Spleen (tissue), 11 donors: ENCODE measurements at regions not wholly inside any gene's neighbourhood (a gene's known extent, or its start where the extent isn't known, plus 50 kb on each side); places are given as distances from the start of the nearest gene placed in this dataset.
"Not testable (repeated sequence)": the region's sequence is repeated elsewhere in the genome, so short reads cannot be mapped to it uniquely, and the experiment has no call there.

Source experiments
- DNase-seq: peaks from one replicate; pipeline ENCODE4 v3.0.0-alpha.2; 2020
- H3K27ac ChIP-seq, 8 donors: fragments of 200-600 bp; sonication (generic) in 7 of 8; 1 replicate in 4 of 8; 2 replicates in 4 of 8; pipeline versions ENCODE4 v1.5.0 to v1.8.0; 2016 to 2021; ENCODE audit warnings: inconsistent platforms in 4 of 8, mild to moderate bottlenecking in 4 of 8, moderate library complexity in 1 of 8
- H3K27me3 ChIP-seq, 7 donors: fragments of 200-600 bp; sonication (generic) in 6 of 7; replicated peaks in 1 of 7; 1 replicate in 4 of 7; 2 replicates in 3 of 7; pipeline versions ENCODE4 v1.5.0 to v1.8.0; 2016 to 2021; ENCODE audit warnings: inconsistent platforms in 3 of 7, mild to moderate bottlenecking in 1 of 7
- H3K36me3 ChIP-seq, 6 donors: fragments of 200-600 bp; sonication (generic) in 5 of 6; 1 replicate in 4 of 6; 2 replicates in 2 of 6; pipeline versions ENCODE4 v1.5.0 to v1.8.0; 2016 to 2021; ENCODE audit warnings: inconsistent platforms in 2 of 6
- H3K4me1 ChIP-seq, 6 donors: fragments of 200-600 bp; sonication (generic) in 5 of 6; 1 replicate in 3 of 6; 2 replicates in 3 of 6; pipeline versions ENCODE4 v1.5.0 to v1.8.0; 2016 to 2021; ENCODE audit warnings: inconsistent platforms in 3 of 6
- H3K4me3 ChIP-seq, 8 donors: fragments of 200-600 bp; sonication (generic) in 7 of 8; 1 replicate in 4 of 8; 2 replicates in 4 of 8; pipeline versions ENCODE4 v1.5.0 to v1.8.0; 2016 to 2021; ENCODE audit warnings: inconsistent platforms in 4 of 8, mild to moderate bottlenecking in 4 of 8, moderate library complexity in 2 of 8
- H3K9me3 ChIP-seq, 8 donors: fragments of 200-600 bp; sonication (generic) in 7 of 8; 1 replicate in 4 of 8; 2 replicates in 4 of 8; pipeline versions ENCODE4 v1.5.0 to v1.8.0; 2016 to 2021; ENCODE audit warnings: inconsistent platforms in 4 of 8
- POLR2A ChIP-seq, 3 donors: fragments of 450-650 bp; IDR thresholded peaks; one replicate each; pipeline ENCODE4 v1.5.1; 2017; ENCODE audit warnings: antibody characterized with exemption in 3 of 3, mild to moderate bottlenecking in 1 of 3
- POLR2AphosphoS5 ChIP-seq, 3 donors: sonication (generic); formaldehyde crosslinking; IDR thresholded peaks; one replicate each; pipeline ENCODE4 v1.5.1; 2017; ENCODE audit warnings: antibody characterized with exemption in 3 of 3
- WGBS, 5 donors: extraction: QIAGEN DNeasy Blood & Tissue Kit in 3 of 5; methylation state at CpG; one replicate each; pipeline versions ENCODE4 v1.1.5 to v1.1.7; 2013 to 2018; 5-methylcytosine and 5-hydroxymethylcytosine counted together
- intact Hi-C: fragments of 100-400 bp; cut with DNase I; formaldehyde crosslinking; loops from one replicate; pipeline ENCODE4 v1.15.0; 2023; ENCODE audit warnings: low total_unique reads
- TF ChIP-seq, protein P1 (sequence below), 11 experiments: fragments of 200-600 bp in 7 of 11; fragments of 450-650 bp in 4 of 11; sonication (generic) in 4 of 11; IDR thresholded peaks in 8 of 11; conservative IDR thresholded peaks in 3 of 11; 1 replicate in 7 of 11; 2 replicates in 4 of 11; pipeline versions ENCODE4 v1.4.0 to v1.8.0; 2016 to 2021; ENCODE audit warnings: antibody characterized with exemption in 11 of 11, inconsistent platforms in 4 of 11, mild to moderate bottlenecking in 1 of 11
- donor health status: healthy with polysubstance abuse.
- donor health status: DM: no; HTN: no; CAD: no; lungs with moderate emphysema.
- donor health status: DM: no; HTN: no; CAD: no.
- donor health status: Bipolar disorder and iron deficiency.
- donor health status: healthy.
- donor health status: DM: no; HTN: no; CAD: no.
- donor health status: DM: yes; HTN: yes; CAD: no.

GRCh38 chr6:67880939-67881705 is 754.0 kb upstream of the ADGRB3 start:
- Histone ChIP-seq H3K36me3 (no peaks in the 10 kb centered on the region), H3K9me3 (peaks cover 0 to 51% (median 14%) of the 10 kb centered on the region in 8 donors), H3K27me3 (no peaks in the 10 kb centered on the region), H3K27ac (no peak overlapping the region), H3K4me3 (no peak overlapping the region), H3K4me1 (no peaks in the 10 kb centered on the region)
- intact Hi-C loops: no loop called here
- TF ChIP-seq POLR2AphosphoS5 (IDR thresholded peaks at IDR 0.05): no peak
- TF ChIP-seq, protein P1, sequence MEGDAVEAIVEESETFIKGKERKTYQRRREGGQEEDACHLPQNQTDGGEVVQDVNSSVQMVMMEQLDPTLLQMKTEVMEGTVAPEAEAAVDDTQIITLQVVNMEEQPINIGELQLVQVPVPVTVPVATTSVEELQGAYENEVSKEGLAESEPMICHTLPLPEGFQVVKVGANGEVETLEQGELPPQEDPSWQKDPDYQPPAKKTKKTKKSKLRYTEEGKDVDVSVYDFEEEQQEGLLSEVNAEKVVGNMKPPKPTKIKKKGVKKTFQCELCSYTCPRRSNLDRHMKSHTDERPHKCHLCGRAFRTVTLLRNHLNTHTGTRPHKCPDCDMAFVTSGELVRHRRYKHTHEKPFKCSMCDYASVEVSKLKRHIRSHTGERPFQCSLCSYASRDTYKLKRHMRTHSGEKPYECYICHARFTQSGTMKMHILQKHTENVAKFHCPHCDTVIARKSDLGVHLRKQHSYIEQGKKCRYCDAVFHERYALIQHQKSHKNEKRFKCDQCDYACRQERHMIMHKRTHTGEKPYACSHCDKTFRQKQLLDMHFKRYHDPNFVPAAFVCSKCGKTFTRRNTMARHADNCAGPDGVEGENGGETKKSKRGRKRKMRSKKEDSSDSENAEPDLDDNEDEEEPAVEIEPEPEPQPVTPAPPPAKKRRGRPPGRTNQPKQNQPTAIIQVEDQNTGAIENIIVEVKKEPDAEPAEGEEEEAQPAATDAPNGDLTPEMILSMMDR (IDR thresholded peaks at IDR 0.05 in 8 of 11, conservative IDR thresholded peaks at IDR 0.05 in 3 of 11): no peak
- TF ChIP-seq POLR2A (IDR thresholded peaks at IDR 0.05): no peak
- DNase-seq: no peak
- 77 to 82% (median 79%) methylated on average over 16 of the region's 16 CpGs for WGBS, 5 donors

DNA sequence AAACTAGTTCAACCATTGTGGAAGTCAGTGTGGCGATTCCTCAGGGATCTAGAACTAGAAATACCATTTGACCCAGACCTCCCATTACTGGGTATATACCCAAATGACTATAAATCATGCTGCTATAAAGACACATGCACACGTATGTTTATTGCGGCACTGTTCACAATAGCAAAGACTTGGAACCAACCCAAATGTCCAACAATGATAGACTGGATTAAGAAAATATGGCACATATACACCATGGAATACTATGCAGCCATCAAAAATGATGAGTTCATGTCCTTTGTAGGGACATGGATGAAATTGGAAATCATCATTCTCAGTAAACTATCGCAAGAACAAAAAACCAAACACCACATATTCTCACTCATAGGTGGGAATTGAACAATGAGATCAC is 754.7 kb upstream of the ADGRB3 start:
- H3K27me3 ChIP-seq, H3K4me1 ChIP-seq, H3K36me3 ChIP-seq, intact Hi-C loops, H3K27ac ChIP-seq, DNase-seq, H3K4me3 ChIP-seq: not testable (repeated sequence)
- 85 to 89% (median 86%) methylated on average over 3 of the region's 4 CpGs; no CpG with 5 or more reads in 1 of the 5 donors for WGBS, 5 donors
- peaks cover 0 to 44% (median 14%) of the 10 kb centered on the region in 8 donors for H3K9me3 ChIP-seq

GRCh38 chr6:67879928-67880327 is 755.2 kb upstream of the ADGRB3 start:
- WGBS, 5 donors: 65 to 100% (median 100%) methylated on average over 1 of the region's 1 CpG
- intact Hi-C loops: not testable (repeated sequence)

GRCh38 chr6:67879105-67879904 is 755.8 kb upstream of the ADGRB3 start:
- H3K9me3 ChIP-seq: peaks cover 0 to 39% (median 13%) of the 10 kb centered on the region in 8 donors
- WGBS, 5 donors: 89 to 96% (median 94%) methylated on average over 1 of the region's 1 CpG
- H3K4me3 ChIP-seq, H3K27ac ChIP-seq, DNase-seq, H3K36me3 ChIP-seq, intact Hi-C loops, H3K4me1 ChIP-seq, H3K27me3 ChIP-seq: not testable (repeated sequence)

More at GRCh38 chr6:67879928-67880327, 755.2 kb upstream of the ADGRB3 start:
- DNase-seq, H3K27me3 ChIP-seq, H3K4me3 ChIP-seq, H3K4me1 ChIP-seq, H3K36me3 ChIP-seq, H3K27ac ChIP-seq: not testable (repeated sequence)
- H3K9me3 ChIP-seq: peaks cover 0 to 39% (median 14%) of the 10 kb centered on the region in 8 donors

- H3K36me3 ChIP-seq, H3K27ac ChIP-seq, H3K27me3 ChIP-seq, DNase-seq, H3K4me1 ChIP-seq, intact Hi-C loops, H3K4me3 ChIP-seq: not testable (repeated sequence)
- peaks cover 0 to 33% (median 14%) of the 10 kb centered on the region in 8 donors for H3K9me3 ChIP-seq
- 84 to 90% (median 87%) methylated on average over 7 of the region's 7 CpGs for WGBS, 5 donors
Observed at GRCh38 chr6:67878216-67878615, 756.9 kb upstream of the ADGRB3 start.

GRCh38 chr6:67877288-67877687 is 757.8 kb upstream of the ADGRB3 start:
- intact Hi-C loops: no loop called here
- Histone ChIP-seq H3K36me3 (no peaks in the 10 kb centered on the region), H3K27ac (no peak overlapping the region), H3K9me3 (peaks cover 0 to 29% (median 15%) of the 10 kb centered on the region in 8 donors), H3K27me3 (no peaks in the 10 kb centered on the region), H3K4me1 (no peaks in the 10 kb centered on the region), H3K4me3 (no peak overlapping the region)
- DNase-seq: no peak
- WGBS, 5 donors: 69 to 89% (median 83%) methylated on average over 2 of the region's 2 CpGs
- TF ChIP-seq POLR2AphosphoS5 (IDR thresholded peaks at IDR 0.05): no peak
- TF ChIP-seq POLR2A (IDR thresholded peaks at IDR 0.05): no peak
- TF ChIP-seq, protein P1 (IDR thresholded peaks at IDR 0.05 in 8 of 11, conservative IDR thresholded peaks at IDR 0.05 in 3 of 11): no peak
